Skeletal muscle tissue (tissue), 3 donors: ENCODE measurements at regions not wholly inside any gene's neighbourhood (a gene's known extent, or its start where the extent isn't known, plus 50 kb on each side); places are given as distances from the start of the nearest gene placed in this dataset.

ENCODE experiments used
- H3K27ac ChIP-seq: one replicate; pipeline ENCODE4 v1.7.0; 2013; ENCODE audit warnings: mild to moderate bottlenecking, low read depth, low read length, inconsistent platforms
- H3K27me3 ChIP-seq, 3 donors: one replicate each; pipeline ENCODE4 v1.7.0; 2013; ENCODE audit warnings: low read length in 3 of 3; ENCODE audit not compliant: control insufficient read depth in 3 of 3, insufficient read depth in 3 of 3
- H3K36me3 ChIP-seq, 3 donors: one replicate each; pipeline ENCODE4 v1.7.0; 2013; ENCODE audit warnings: low read length in 3 of 3; ENCODE audit not compliant: control insufficient read depth in 3 of 3, insufficient read depth in 3 of 3
- H3K4me1 ChIP-seq, 3 donors: one replicate each; pipeline ENCODE4 v1.7.0; 2013; ENCODE audit warnings: low read length in 3 of 3, mild to moderate bottlenecking in 3 of 3; ENCODE audit not compliant: control insufficient read depth in 3 of 3, insufficient read depth in 3 of 3
- H3K4me3 ChIP-seq, 3 donors: one replicate each; pipeline ENCODE4 v1.7.0; 2013; ENCODE audit warnings: low read length in 3 of 3
- H3K9ac ChIP-seq, 3 donors: one replicate each; pipeline ENCODE4 v1.7.0; 2013; ENCODE audit warnings: low read length in 3 of 3, mild to moderate bottlenecking in 3 of 3, moderate library complexity in 2 of 3, low read depth in 1 of 3
- H3K9me3 ChIP-seq, 3 donors: one replicate each; pipeline ENCODE4 v1.7.0; 2013; ENCODE audit warnings: low read length in 3 of 3; ENCODE audit not compliant: control insufficient read depth in 3 of 3
- donor health status: Osteomylitis.

DNA sequence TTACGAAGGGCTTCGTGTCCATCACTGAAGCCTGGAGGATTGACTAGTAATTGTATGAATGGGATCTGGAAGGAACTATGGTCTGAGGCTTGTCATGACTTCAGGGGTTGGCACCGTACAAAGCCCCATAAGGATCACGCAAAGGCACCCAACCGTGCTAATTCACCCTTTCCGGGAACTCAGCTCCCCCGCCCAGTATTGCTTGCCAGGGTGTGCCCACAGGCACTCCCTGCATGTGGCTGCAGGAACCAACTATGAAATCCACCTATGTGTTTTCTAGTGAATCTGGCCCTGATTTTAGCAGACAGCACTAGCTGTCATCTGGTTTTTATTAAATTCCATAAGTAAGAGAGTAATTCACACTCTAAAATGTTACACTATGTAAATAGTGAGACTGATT is 139.2 kb downstream of the TM2D1 start:
- Histone ChIP-seq H3K27ac (no peak overlapping the region), H3K9me3 (no peaks in the 10 kb centered on the region), H3K4me3 (no peak overlapping the region), H3K27me3 (no peaks in the 10 kb centered on the region), H3K36me3 (no peaks in the 10 kb centered on the region), H3K9ac (no peak overlapping the region), H3K4me1 (no peaks in the 10 kb centered on the region)

DNA sequence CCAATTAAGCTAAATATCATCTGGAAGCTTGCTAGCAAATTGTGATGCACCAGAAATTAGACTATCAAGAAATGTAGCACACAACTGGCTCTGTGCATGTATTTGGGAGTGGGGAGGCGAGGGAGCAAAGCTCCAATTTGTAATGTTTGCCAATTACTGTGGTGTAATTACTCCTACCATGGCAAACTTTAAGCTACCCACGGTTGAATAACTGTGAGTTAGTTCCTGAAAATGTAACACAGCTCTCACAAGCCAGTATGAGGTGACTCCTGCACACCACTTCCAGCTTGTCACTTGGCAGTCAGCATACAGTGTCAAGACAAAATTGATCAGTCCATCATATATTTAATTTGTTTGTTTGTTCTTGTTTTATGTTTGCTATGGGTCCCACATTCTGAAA is 141.2 kb downstream of the TM2D1 start:
- H3K4me1 ChIP-seq: no peaks in the 10 kb centered on the region
- no peaks in the 10 kb centered on the region for H3K36me3 ChIP-seq
- H3K9me3 ChIP-seq: no peaks in the 10 kb centered on the region
- H3K27ac ChIP-seq: no peak overlapping the region
- H3K9ac ChIP-seq: no peak overlapping the region
- H3K4me3 ChIP-seq: no peak overlapping the region
- no peaks in the 10 kb centered on the region for H3K27me3 ChIP-seq

DNA sequence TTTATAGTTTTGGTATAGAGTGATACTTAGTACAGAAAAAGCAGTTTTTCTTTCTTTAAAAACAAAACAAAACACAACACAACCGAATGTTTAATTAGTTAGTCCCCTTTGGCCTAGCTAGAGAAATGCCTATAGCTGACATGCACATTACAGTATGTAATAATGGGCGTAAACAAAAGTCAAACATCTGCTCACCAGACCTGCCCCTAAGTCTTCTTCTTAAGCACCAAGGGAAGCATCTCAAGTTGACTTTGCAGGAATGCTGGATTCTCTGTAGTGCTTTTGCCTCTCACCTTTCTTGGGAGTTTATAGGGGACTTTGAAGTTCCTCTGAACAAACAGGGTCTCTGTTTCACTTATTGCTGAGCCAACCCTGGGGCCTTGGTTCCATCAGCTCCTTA is 143.7 kb downstream of the TM2D1 start:
- H3K27me3 ChIP-seq: no peaks in the 10 kb centered on the region
- H3K9ac ChIP-seq: no peak overlapping the region
- H3K36me3 ChIP-seq: no peaks in the 10 kb centered on the region
- no peaks in the 10 kb centered on the region for H3K9me3 ChIP-seq
- no peak overlapping the region for H3K4me3 ChIP-seq
- H3K4me1 ChIP-seq: no peaks in the 10 kb centered on the region
- no peak overlapping the region for H3K27ac ChIP-seq

- Histone ChIP-seq H3K9me3 (no peaks in the 10 kb centered on the region), H3K36me3 (no peaks in the 10 kb centered on the region), H3K4me3 (no peak overlapping the region), H3K9ac (no peak overlapping the region), H3K27me3 (no peaks in the 10 kb centered on the region), H3K27ac (no peak overlapping the region), H3K4me1 (no peaks in the 10 kb centered on the region)
Observed at GRCh38 chr1:61580417-61580816, 144.5 kb downstream of the TM2D1 start.

DNA sequence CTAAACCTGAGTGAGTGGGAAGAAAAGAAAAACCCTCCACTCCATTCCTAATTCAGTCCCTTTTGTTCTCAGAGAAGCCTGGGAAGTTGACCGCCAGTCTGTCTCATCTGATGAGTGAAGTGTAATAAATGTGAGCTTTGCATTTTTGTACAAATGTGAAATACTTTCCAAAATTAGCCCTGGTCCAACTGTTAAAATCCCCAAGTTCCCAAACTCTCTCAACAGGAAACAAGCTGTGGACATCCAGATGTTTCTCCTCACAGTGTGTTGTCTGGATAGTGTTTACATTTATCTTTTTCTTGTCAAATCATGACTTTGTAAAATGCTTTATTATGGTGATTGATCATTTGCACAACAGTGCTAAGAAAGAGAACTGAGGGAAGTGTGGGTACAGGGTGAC is 145.1 kb downstream of the TM2D1 start:
- Histone ChIP-seq H3K9ac (no peak overlapping the region), H3K4me1 (no peaks in the 10 kb centered on the region), H3K9me3 (no peaks in the 10 kb centered on the region), H3K27ac (no peak overlapping the region), H3K4me3 (no peak overlapping the region), H3K27me3 (no peaks in the 10 kb centered on the region), H3K36me3 (no peaks in the 10 kb centered on the region)

DNA sequence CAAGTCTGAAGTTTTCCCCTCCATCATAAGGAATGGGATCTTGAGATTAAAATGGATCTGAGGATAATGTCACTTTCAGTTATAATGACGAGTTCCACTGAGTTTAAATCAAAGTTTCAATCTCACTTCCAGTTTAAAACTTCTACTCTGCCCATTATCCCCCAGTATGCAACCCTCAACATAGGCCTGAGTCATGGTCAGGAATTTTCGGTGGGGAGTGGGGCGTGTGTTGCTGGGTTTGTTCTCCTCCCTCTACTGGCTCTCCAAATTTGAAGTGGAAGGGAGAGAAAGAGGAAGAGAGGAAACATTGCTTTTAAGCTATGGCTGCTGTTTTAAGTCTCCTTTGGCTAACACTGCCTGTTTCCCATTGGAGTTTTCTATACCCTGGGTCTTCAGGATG is 152.9 kb downstream of the TM2D1 start:
- Histone ChIP-seq H3K4me1 (no peaks in the 10 kb centered on the region), H3K4me3 (no peak overlapping the region), H3K9me3 (peaks cover 0 to under 1% (median 0%) of the 10 kb centered on the region in 3 donors), H3K36me3 (no peaks in the 10 kb centered on the region), H3K9ac (no peak overlapping the region), H3K27me3 (no peaks in the 10 kb centered on the region), H3K27ac (no peak overlapping the region)

- Histone ChIP-seq H3K27ac (no peak overlapping the region), H3K36me3 (no peaks in the 10 kb centered on the region), H3K4me3 (no peak overlapping the region), H3K27me3 (no peaks in the 10 kb centered on the region), H3K4me1 (no peaks in the 10 kb centered on the region), H3K9me3 (peaks cover 0 to 11% (median 10%) of the 10 kb centered on the region in 3 donors), H3K9ac (no peak overlapping the region)
Observed at GRCh38 chr1:61570191-61570590, 154.8 kb downstream of the TM2D1 start.

- no peaks in the 10 kb centered on the region for H3K4me1 ChIP-seq
- H3K9me3 ChIP-seq: peaks cover 0 to 11% (median 10%) of the 10 kb centered on the region in 3 donors
- no peak overlapping the region for H3K27ac ChIP-seq
- H3K9ac ChIP-seq: no peak overlapping the region
- no peak overlapping the region for H3K4me3 ChIP-seq
- H3K27me3 ChIP-seq: no peaks in the 10 kb centered on the region
- H3K36me3 ChIP-seq: no peaks in the 10 kb centered on the region
Observed at GRCh38 chr1:61569303-61569621, 155.7 kb downstream of the TM2D1 start.

DNA sequence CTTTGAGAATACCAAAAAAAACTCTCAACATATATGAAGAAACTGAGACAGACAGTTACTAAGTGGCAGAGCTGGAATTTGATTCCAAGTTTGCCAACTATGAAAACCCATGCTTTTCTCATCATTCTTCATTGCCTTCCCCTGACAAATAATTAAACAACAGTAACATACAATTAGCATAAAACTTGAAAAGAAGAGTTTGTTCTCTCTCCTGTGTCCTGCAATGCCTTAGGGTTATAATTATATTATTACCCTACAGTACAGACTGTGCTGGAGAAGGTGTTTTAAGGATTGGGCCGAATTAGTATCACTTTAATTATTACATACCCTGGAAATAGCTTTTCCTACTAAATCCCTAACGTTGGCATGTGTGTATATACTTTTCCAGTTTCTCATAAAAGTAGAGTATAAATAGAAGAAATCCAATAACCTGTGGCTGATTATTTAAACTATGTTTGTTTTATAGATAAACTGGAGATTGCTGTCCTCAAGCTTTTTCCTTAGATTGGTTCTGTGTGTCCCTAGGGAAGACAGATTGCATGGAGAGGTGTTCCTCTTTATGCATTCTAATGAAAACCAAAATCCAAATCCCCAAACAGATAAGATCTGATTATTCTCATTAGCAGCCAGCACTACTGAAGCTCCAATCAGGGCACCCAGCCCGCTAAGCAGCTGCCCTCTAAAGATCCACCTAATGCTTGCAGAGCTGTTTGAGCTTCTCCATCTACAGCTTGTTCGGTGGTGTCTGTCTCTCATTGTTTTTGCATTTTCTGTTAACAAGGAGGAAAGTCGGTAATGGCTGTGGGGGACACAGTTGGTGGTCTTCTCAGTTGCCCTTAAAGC is 156.3 kb downstream of the TM2D1 start:
- Histone ChIP-seq H3K4me3 (no peak overlapping the region), H3K4me1 (no peaks in the 10 kb centered on the region), H3K9ac (no peak overlapping the region), H3K9me3 (peaks cover 0 to 11% (median 10%) of the 10 kb centered on the region in 3 donors), H3K27ac (no peak overlapping the region), H3K36me3 (no peaks in the 10 kb centered on the region), H3K27me3 (no peaks in the 10 kb centered on the region)

DNA sequence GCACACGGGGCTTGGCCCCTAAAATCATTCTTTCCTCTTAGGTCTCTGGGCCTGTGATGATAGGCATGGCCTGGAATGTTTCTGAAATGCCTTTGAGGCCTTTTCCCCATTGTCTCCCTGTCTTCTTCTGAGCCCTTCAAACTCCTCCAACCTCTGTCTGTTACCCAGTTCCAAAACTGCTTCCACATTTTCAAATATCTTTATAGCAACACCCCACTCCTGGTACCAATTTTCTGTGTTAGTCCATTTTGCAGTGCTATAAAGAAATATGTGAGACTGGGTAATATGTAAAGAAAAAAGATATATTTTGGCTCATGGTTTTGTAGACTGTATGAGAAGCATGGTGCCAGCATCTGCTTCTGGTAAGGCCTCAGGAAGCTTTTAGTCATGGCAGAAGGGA is 158.8 kb downstream of the TM2D1 start:
- no peaks in the 10 kb centered on the region for H3K27me3 ChIP-seq

More for the DNA sequence above, 158.8 kb downstream of the TM2D1 start:
- Histone ChIP-seq H3K9me3 (peaks cover 0 to 11% (median 10%) of the 10 kb centered on the region in 3 donors), H3K9ac (no peak overlapping the region), H3K4me3 (no peak overlapping the region), H3K36me3 (no peaks in the 10 kb centered on the region), H3K27ac (no peak overlapping the region), H3K4me1 (no peaks in the 10 kb centered on the region)
